GM12892 (cell line): ENCODE measurements at regions not wholly inside any gene's neighbourhood (a gene's known extent, or its start where the extent isn't known, plus 50 kb on each side); places are given as distances from the start of the nearest gene placed in this dataset.

Source experiments
- POLR2A ChIP-seq: IDR thresholded peaks from 2 replicates; pipeline ENCODE4 v1.6.1; 2011; ENCODE audit warnings: low read depth, low read length, control low read depth
- POLR2AphosphoS5 ChIP-seq: IDR thresholded peaks from 2 replicates; pipeline ENCODE4 v1.6.1; 2011; ENCODE audit warnings: low read depth, low read length, control low read depth

DNA sequence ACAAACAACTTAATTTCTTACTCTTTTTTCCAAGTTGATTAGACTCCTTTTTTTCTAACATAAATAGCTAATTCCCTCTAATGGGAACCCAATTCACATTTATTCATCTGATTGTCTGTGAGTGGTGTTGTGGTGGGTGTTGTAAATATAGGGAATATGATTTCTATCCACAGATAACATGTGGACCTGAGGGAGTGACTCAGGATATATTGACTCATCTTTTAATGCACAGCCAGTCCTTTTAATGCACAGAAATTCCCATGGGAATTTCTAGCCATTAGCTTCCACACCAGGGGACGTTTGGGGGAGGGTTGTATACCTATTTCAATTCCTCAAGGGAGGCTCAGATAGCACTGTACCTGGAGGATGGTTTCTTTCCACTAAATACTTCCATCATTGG, 1339.6 kb upstream of the LRRTM1 start:
- TF ChIP-seq POLR2A = no peak
- TF ChIP-seq POLR2AphosphoS5 = no peak
